ENCODE measurements at regions not wholly inside any gene's neighbourhood (a gene's known extent, or its start where the extent isn't known, plus 50 kb on each side); places are given as distances from the start of the nearest gene placed in this dataset.

DNA sequence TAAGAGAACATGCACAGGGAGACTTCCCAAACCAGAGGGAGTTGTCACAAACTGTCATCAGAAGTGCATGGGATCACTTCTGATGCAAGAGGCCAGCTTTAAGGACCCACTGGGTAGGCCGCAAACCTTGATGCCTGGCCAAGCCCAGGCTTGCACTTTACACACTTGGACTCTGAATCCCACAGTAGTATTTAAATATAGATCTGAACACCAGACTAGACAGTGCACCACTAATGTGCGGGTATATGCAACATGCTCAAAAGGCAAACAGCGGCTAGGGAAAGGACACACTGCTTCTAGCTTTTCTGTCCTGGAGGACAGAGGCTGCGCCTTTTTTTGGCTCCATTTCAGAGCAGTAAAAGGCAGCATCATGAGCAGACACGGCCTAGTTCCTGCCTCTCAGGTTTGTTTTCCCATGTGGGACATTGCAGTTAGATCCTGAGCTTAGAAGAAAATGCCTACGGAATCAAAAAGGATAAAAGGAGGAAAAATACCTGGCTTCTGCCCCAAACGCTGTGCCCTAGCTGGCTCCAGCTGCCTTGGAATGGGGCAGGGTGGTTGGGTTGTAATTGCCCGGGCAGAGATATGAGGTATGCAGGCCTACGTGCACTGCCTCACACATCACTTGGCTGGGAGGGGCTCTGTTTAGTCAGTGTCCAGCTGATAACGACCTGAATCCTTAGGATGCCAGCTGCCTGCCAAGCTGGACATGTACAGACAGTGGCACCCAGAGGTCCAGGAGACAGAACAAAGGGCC is 84.5 kb upstream of the EGLN3 start:
- DNase-seq: no peak

DNA sequence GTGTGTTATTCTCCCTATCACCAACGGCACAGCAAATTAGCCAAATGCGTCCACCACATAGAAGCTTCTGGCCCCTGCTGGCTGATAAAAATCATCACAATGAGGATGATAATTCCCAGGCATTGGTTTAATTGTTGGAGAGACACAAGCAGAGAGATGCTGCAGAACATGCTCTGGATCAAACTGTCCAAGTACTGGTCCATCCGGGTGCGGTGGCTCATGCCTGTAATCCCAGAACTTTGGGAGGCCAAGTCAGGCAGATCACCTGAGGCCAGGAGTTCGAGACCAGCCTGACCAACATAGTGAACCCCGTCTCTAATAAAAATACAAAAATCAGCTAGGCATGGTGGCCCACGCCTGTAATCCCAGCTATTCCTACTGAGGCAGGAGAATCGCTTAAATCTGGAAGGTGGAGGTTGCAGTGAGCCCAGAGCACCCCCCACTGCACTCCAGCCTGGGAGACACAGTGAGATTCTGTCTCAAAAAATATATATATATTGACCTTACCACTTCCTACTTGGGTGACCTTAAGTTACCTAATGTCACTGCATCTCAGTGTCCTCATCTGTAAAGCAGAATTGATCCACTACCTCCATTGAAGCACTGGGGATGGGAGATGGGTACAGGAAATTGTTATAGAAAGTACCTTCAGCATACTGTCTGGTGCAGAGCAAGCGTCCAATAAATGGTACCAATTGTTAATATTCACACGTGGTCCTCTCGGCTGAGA is 83.7 kb upstream of the EGLN3 start:
- DNase-seq: no peak

DNA sequence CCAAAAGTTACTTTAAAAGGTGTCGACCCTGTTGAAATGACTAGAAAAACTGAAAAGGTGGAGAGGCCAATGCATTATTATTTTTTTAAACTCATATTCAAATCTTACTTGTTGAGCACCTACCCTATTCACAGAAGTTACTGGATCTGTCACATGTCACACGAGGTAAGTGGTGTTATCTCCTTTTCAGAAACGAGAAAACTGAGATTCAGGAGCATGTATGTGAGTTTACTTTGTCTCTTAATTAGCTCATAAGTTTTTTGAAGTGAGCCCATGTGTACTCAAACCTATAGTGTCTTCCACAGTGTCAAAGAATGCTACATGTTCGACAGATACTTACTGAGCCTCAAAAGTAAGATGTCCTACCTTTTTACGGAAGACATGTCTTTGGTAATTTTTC is 81.8 kb upstream of the EGLN3 start:
- no peak for DNase-seq

DNA sequence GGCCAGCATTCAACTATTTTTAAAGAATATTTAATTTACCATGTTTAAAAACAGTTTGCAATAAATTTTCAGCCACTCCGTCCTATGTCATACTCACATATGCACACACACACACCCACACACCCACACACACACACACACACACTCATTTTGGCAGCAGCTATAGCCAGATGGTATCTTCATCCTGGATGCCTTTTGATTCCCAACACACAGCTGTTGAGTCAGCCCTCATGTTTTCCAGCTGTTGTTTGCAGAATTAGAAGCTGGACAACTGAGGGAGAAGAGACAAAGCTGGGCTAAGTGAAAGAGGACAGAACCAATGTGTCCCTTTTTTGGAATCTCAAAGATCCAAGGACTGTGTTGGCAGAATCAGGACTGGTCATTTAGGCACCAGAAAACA is 80.0 kb upstream of the EGLN3 start:
- DNase-seq: no peak

DNA sequence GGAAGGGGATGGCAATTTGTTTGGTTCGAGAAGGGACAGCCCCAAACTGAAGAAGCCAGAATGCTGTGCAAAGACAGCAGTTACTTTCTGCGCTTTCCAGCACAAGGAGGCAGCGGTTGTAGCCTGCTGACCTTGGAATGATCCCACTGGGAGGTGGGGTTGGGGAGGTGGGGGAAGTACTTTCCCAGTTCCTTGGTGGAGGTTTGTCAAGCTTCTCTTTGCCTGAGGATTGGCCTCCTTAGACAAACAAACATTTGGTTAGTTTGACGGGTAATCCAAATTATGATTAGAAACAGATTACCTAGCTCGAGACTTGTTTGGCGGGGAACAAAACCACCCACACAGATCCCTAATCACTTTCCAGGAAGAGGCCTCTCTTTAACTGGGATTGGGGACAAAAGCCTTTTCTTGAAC is 79.1 kb upstream of the EGLN3 start:
- no peak for DNase-seq

DNA sequence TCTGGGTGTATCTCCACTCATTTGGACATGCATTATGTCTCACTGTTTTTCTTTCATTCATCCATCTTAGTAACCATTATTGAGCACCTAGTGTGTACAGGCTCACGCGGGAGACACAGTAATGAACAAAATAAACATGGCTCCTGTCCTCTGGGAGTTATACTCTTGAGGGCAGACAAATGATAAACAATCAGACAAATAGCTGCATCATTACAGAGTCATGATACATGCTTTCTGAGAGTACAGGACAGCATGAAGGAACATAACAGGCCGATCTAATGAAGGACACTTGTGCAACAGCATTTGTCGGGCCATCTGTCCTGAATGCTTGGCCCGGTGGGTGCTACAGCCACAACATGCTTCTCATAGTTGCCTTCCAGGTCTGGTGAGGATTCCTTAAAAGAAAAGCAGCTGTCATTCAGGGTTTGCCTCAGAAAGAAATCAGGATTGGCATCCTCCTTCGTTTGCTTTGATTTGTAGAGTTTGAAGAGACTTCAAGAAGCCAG is 77.2 kb upstream of the EGLN3 start:
- no peak for DNase-seq

DNA sequence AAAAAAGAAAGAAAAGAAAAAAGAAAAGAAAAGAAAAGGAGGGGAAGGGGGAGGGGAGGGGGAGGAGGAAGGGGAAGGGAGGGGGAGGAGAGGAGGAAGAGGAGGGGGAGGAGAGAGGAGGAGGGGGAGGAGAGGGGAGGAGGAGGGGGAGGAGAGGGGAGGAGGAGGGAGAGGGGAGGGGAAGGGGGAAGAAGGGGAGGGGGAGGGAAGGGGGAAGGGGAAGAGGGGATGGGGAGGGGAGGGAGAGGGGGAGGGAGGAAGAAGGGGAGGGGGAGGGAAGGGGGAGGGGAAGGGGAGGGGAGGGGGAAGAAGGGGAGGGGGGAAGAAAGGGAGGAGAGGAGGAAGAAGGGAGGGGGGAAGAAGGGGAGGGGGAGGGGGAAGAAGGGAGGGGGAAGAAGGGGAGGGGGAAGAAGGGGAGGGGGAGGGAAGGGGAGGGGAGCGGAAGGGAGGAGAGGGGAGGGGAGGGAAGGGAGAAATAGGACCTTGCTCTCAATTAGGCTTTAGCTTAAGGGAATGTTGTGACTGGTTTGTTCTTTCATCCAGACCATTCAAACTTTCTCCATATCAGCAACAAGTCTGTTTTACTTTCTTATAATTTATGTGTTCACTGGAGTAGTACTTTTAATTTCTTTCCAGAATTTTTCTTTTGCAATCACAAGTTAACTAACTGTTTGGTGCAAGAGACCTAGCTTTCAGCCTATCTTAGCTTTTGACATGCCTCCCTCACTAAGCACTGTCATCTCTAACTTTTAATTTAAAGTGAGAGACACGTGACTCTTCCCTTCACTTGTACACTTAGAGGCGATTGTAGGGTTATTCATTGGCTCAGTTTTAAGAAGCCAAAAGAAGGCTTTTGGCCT is 76.5 kb upstream of the EGLN3 start:
- no peak for DNase-seq

DNA sequence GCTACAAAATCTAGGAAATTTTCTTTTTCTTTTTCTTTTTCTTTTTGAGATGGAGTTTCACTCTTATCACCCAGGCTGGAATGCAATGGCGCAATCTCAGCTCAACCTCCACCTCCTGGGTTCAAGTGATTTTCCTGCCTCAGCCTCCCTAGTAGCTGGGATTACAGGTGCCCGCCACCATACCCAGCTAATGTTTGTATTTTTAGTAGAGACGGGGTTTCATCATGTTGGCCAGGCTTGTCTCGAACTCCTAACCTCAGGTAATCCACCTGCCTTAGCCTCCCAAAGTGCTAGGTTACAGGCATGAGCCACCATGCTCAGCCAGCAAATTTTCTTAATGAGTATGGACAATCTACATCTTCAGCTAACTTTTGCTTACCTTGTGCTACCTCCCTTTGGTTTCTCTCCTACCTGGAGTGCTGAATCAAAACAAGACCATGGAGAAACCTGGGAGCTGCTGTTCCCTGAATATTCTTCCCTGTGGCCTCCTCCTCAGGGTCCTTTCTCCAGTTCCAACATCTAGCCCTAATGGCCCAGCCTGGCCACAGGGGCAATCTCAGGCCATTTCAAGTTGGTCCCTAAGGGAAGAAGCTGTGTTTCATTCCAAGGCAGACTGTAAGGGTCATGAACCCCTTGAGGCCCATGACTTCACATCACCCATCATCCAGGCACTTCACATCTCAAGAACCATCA is 74.6 kb upstream of the EGLN3 start:
- DNase-seq: no peak

DNA sequence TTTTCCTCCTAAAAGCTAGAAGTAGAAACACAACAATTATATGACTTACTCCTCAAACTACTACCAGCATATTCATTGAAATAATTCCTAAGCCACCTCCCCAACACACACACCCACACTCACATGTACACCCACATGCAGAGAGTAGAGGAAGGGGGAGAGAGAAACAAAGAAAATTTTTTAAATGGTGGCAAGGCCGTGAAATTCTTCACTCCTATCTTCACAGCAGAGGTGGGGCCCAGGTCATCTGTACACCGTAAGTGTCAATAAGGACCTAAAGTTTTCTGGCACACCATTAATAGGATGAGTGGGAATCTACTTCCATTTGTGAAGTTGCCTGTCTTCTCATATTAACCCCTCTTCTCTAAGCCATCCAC is 73.9 kb upstream of the EGLN3 start:
- DNase-seq: no peak

DNA sequence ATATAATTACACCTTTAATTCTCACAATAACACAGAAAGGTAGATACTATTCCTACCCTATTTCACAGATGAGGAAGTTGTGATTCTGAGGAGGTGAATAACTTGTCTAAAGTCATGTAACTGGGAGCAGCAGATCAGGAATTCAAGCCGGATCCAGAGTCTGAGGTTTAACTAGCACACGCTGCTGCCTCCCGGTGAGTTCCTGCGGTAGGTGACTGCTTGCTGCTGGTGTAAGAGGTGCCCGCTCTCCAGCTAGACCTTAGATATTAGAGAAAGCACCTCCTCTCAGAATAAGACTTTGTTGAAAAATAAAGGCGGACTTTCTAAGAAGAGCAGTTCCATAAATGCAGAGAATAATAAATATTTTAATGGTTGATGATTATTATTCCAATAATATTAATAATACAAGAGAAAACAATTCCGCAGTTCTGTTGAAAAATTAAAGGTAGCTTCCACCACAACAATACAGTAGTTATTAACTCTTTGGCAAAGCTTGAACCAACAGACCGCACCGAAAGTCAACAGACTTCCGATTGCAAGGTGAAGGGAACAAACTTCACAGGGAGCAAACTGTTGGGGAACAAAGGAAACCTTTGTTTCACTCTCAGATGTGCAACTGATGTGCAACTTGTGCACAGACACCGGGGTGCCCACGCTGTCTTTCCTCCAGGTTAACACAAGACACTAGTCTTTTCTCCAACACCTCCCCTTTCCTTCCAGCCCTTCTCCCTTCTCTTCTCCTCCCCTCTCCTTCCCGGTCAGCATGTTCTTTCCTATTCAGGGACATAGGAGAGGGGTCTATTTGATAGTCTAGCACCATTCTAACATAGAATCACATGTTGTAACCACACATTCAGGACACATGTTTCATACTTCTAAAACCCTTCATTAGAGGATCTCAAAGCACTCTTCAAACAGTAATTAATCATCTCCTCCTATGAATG is 73.2 kb upstream of the EGLN3 start:
- no peak for DNase-seq

DNA sequence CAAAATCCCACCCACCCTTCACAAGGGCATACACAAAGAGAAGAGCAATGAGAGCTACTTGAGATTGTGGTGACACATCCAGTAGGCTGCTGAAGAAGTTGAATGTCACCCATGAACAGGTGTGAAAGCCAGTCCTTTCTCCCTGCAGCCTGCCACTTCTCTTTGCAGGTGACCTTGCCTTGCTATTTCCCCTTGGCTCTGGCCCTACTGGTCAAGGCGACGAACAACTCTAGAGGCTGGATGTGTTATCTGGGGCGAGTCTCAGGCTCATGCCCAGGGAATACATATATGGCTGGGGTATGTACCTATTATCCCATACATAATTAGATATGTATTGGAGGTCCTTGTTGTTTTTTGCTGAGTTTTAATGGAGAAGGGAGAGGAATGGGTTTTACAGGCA is 70.2 kb upstream of the EGLN3 start:
- no peak for DNase-seq

DNA sequence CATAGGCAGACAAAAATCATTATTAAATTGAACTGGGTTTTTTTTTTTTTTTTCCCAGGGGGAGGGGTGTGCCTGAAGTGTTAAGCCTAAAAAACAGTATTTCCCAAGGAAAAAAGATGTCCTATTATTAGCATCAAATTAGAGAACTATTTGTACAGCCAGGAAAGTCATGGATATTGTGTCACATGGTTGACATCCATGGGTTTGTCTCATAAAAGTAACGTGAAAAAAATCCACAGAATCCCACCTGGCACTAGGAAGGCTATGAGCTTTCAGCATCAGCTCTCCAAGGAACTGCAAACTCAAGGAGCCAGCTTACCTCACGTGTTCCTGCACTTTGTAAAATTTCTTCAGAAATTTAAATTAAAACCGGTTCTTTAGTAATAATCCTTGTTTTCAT is 69.1 kb upstream of the EGLN3 start:
- DNase-seq: no peak

DNA sequence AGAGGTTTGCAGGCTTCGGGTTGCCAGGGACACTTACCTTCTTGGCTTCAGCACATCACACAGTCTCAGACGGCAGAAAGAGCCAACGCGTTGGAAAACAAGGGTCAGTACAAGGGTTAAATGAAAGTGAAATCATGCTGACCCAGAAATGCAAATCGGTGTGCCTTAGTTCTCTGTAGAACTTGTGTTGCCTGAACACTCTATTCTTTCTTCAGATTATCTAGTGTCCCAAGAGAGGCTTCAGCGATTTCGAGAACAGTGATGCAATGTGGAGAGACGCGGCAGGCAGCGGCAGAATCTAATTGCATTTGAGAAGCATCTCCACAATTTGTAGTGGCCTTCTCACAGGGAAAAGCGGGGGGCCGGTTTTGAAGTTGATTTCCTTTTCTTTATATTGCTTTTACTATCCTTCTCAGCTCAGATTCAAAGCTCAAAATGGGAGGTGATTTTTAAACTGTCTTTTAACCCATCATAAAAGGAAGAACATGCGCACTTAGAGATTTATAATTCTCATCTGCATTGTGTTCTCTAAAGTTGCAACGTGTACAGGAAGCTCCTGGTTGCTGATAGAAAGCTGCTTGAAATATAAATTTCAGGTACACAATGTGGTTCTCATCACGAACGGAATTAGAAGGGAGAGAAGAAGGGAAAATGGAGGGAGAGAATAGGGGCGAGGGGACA is 67.8 kb upstream of the EGLN3 start:
- no peak for DNase-seq

DNA sequence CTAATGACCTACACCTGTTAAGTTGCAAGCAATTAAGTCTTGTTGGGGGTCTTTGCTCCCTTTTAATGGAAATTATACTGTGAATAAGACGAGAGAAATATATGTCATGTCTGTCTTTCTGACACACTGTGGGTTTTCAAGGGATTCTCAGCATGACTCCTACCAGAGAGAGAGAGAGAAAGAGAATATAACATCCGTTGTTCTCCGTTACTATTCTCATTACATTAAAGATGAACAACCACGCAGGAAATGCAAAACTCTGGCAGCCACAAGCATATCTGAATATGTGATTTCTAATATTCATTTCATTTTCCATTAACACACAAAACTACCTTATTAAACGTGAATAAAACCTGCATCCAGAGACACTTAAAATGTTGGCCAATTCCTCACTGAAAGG is 67.3 kb upstream of the EGLN3 start:
- no peak for DNase-seq

DNA sequence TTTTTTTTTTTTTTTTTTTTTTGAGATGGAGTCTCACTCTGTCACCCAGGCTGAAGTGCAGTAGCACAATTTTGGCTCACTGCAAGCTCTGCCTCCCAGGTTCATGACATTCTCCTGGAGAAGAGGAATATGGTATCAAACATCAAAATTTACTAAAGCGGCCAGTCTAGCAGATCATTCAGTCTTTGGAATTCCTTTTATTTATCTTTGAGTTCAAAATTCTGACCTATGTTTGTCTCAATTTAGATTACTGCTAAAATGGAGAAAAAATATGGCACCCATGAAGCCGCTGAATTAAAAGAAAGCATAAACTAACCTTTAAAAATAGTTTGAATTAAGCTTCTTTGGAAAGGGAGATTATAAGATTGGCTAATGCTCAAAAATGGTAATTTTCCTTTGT is 64.5 kb upstream of the EGLN3 start:
- no peak for DNase-seq

DNA sequence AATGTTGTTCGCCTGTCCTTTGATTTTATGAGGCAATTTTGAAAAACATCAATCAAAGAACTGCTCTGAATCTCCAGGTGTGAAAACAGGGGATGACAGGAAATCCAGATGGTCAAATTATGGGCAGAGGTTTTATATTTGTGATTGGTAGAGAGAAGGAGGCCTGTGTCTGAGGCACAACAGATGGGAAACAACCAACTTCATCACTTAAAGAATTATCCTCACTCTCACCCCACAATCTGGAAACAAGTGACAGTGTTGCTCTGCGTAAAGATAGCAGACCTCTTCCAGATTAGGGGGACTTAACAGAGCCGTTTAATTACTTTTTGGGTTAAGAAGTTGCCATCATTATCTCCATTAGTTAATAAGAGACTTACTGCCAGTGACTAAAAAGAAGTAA is 64.1 kb upstream of the EGLN3 start:
- DNase-seq: no peak

DNA sequence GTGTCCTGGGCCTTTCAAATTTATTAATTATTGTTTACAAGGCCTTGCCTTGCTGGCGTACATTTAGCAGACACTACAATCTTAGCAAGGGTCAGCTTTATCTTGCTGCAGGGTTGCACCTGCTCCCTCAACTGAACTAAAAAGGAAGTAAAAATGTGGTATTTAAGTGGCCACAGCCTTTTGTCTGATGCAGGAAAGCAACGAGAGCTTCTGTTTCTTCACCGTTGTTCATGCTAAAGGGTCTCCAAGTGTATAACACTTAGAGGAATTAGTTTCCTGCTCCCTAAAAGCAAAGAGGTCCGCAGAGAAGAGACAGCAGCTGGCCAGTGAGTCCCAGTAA is 62.8 kb upstream of the EGLN3 start:
- DNase-seq: no peak

DNA sequence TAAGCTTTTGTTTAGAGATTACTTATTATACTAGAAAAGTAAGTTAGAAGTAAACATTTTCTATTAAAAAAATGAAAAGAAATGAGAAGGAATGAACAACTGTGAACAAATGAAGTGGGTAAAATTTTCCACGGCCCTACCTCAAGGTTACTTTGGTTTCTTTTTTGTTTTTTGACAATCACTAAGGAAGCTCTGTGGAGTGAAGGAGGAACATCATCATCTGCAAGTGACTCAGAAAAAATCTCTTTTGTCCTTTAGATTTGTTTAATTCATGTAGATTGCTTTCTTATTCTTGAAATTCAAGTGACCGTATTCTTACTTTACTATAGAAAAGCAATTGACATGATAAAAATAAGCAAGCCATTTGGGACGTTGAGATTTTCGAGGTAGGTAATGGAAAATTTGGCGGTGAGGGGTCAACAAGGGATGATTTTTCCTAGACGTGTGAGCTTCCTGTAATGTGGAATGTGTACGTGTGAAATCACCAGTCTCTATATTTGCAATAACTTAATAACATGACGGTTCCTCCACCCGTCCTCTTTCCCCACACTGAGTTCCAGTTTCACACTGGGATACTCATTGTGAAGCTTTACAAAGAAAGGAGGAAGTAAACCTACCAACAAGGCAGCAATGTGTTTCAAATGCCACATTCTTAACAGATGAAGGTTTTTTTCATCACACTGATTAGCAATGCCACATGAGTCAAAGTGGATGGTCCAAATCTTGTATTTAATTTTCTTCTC is 62.3 kb upstream of the EGLN3 start:
- no peak for DNase-seq

DNA sequence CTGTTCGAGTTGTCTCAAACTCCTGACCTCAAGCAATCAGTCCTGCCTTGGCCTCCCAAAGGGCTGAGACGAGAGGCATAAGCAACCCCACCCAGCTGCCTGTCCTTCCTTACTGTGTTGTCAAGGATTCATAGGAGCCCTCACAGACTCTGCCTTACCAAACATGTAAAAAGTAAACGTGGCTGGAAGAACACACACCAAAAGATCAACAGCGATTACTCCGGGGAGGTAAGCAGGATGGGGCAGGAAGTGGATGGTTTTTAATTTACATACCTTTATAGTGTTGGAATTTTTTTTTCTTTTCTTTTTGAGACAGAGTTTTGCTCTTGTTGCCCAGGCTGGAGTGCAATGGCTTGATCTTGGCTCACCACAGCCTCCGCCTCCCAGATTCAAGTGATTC is 61.5 kb upstream of the EGLN3 start:
- no peak for DNase-seq

DNA sequence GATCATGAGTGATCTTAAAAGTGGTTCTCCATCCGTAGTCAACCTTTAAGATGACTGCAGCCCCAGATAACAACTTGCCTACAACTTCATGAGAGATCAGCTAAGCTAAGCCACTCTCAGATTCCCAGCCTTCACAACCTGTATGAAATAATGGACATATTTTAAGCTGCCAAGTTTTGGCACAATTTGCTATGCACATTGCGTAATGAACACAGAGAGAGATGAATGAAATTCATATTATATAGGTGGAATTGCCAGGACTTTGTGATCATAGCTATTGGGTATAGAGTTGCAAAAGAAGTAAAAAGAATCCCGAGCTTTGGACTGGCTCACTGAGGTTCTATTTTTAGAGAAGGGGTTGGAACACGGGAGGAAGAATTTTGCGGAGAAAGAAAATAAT is 59.1 kb upstream of the EGLN3 start:
- no peak for DNase-seq

DNA sequence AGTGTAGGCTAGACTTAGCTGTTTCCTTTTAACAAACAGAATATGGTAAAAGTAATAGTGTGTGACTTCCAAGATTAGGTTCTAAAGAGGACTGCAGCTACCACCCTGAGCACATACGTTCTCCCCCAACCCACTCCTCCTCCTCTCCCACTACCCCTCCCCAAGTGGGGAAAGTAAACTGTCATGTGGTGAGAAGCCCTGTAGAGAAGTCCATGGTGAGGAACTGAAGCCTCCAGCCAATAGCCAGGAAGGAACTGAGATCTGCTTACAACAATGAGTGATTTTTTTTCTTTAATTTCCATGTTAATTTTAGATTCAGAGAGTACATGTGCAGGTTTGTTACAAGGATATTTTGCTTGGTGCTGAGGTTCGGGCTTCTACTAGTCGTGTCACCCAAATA is 57.0 kb upstream of the EGLN3 start:
- DNase-seq: no peak

Measured in NCI-H1105 (cell line).